ENCODE measurements at regions not wholly inside any gene's neighbourhood (a gene's known extent, or its start where the extent isn't known, plus 50 kb on each side); places are given as distances from the start of the nearest gene placed in this dataset.

DNA sequence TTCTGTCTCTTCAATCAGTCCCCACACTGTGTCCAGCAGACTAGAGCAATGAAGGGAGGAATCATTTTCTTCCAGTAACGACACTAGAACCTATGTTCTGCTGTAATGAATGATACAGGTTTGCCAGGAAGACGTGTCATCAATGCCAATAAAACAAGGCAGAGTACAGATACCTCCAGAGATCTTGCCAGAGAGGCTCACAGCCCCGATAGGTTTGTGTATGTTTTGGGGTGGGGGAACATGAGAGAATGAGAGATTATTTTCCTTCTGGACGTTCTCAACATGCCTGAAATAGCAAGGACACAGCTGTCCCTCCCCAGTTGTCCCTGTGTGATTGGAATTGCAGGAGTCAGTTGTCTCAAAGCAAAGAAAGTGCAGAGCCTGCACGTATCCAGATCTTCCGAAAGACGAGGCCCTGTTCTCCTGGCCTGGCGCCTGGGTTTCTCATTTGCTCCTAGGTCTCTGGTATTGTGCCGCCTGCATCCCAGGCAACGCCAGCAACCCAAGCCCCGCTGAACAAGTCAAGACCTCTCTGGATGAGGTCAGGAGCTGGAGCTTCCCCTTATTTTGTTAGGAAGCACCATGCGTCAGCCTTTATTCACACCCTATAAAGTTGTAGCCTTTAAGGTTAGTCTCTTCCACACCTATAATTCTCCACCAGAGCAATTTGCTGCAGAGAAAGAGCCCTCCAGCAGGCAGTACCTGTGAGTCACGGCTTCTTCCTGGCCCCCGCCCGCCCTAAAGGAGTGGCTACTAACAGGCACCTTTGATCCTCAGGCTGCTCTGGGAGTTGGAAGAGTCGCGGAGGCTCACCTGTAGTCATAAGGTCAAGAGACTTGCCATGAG, 130.5 kb downstream of the TOMM20 start:
- DNase-seq (ENCODE audit: low read depth, low spot score) = no peak
- in situ Hi-C loops (cut with HindIII; ENCODE audit: low pct_unique_long_range_greater_than_20kb, low sequenced_read_pairs) = no loop called here

GRCh38 chr1:234997201-234997895, 131.3 kb downstream of the TOMM20 start:
- peak; percentile 94 for DNase-seq (ENCODE audit: low read depth, low spot score)
- in situ Hi-C loops (cut with HindIII; ENCODE audit: low pct_unique_long_range_greater_than_20kb, low sequenced_read_pairs) = no loop called here

- in situ Hi-C loops (cut with HindIII; ENCODE audit: low pct_unique_long_range_greater_than_20kb, low sequenced_read_pairs) = no loop called here
- DNase-seq (ENCODE audit: low read depth, low spot score) = no peak
Observed at GRCh38 chr1:234996245-234996757, 132.3 kb downstream of the TOMM20 start.

GRCh38 chr1:234994436-234995295, 134.0 kb downstream of the TOMM20 start:
- in situ Hi-C loops (cut with HindIII; ENCODE audit: low pct_unique_long_range_greater_than_20kb, low sequenced_read_pairs) = no loop called here
- DNase-seq (ENCODE audit: low read depth, low spot score) = no peak

- DNase-seq (ENCODE audit: low read depth, low spot score) = no peak
- in situ Hi-C loops (cut with HindIII; ENCODE audit: low pct_unique_long_range_greater_than_20kb, low sequenced_read_pairs) = no loop called here
Observed at GRCh38 chr1:234992065-234992464, 136.6 kb downstream of the TOMM20 start.

GRCh38 chr1:234990874-234991801, 137.5 kb downstream of the TOMM20 start:
- in situ Hi-C loops (cut with HindIII; ENCODE audit: low pct_unique_long_range_greater_than_20kb, low sequenced_read_pairs) = no loop called here
- DNase-seq (ENCODE audit: low read depth, low spot score) = no peak

DNA sequence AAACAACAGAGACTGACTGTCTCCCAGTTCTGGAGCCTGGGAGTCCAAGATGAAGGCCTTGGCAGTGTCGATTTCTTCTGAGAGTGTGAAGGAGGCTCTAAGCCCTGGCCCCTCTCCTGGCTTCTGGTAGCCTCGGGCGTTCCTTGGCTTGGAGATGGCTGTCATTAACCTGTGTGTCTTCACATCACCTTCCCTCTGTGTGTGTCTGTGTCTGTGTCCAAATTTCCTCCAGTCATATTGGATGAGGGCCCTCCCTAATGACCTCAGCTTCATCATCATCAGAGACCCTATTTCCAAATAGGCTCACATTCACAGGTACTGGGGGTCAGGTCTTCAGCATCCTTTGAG, 138.3 kb downstream of the TOMM20 start:
- no peak for DNase-seq (ENCODE audit: low read depth, low spot score)
- in situ Hi-C loops (cut with HindIII; ENCODE audit: low pct_unique_long_range_greater_than_20kb, low sequenced_read_pairs) = no loop called here

- in situ Hi-C loops (cut with HindIII; ENCODE audit: low pct_unique_long_range_greater_than_20kb, low sequenced_read_pairs) = no loop called here
- no peak for DNase-seq (ENCODE audit: low read depth, low spot score)
Observed at GRCh38 chr1:234989479-234990327, 138.9 kb downstream of the TOMM20 start.

- in situ Hi-C loops (cut with HindIII; ENCODE audit: low pct_unique_long_range_greater_than_20kb, low sequenced_read_pairs) = no loop called here
- DNase-seq (ENCODE audit: low read depth, low spot score) = no peak
Observed at GRCh38 chr1:234989019-234989418, 139.6 kb downstream of the TOMM20 start.

- in situ Hi-C loops (cut with HindIII; ENCODE audit: low pct_unique_long_range_greater_than_20kb, low sequenced_read_pairs) = no loop called here
- DNase-seq (ENCODE audit: low read depth, low spot score) = no peak
Observed at GRCh38 chr1:234988536-234988935, 140.1 kb downstream of the TOMM20 start.

DNA sequence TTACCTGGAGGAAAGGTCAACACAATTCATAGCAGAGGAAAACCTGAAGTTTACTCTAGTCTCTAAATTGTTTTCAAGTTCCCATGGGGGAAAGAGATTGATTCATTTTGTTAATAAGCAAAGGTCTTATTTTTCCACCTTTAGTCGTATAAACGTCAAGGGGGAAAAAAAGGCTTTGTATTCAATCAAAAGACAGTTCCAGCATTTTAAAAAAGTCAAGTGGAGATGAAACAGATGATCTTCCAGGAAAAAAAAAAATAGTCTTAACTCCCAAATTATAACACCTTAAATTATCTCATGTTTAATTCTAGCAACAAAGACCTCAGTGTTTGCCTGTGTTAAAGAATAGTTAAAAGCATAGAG, 140.5 kb downstream of the TOMM20 start:
- no peak for DNase-seq (ENCODE audit: low read depth, low spot score)
- in situ Hi-C loops (cut with HindIII; ENCODE audit: low pct_unique_long_range_greater_than_20kb, low sequenced_read_pairs) = no loop called here

DNA sequence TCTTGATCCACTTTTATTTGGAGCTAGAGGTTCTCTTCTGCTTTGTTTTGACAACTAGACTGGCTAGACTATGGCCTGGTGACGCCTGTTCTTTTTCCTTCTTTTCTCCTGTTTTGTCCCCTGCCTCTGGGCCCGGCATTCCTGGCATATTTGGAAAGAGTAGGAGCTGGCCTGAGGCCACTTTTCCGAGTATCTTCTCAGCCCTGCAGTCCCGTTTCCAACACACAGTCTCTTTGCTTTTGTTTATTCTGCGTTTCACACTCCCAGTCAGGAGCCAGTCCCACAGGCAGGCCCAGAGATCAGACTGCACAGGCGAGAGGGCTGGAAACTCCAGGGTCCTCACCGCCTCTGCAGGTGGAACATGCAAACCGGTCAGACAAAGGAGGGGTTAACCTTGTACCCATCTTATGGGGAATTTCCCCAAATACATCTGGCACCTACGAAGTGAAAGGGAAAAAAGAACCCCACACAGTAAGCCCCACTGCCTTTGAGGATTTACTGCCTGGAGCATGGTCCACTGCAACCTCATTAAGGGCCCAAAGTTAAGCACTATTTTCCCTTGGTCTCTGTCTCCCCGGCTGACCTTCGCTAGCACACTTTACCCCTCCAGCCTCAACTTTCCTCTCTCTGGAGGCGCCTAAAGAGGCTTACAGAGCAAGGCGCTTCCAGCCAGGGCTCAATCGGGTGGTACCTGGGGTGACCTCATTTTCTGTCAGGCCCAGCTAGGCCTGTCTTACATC, 141.1 kb downstream of the TOMM20 start:
- in situ Hi-C loops (cut with HindIII; ENCODE audit: low pct_unique_long_range_greater_than_20kb, low sequenced_read_pairs) = no loop called here
- peak; percentile 46 for DNase-seq (ENCODE audit: low read depth, low spot score)

DNA sequence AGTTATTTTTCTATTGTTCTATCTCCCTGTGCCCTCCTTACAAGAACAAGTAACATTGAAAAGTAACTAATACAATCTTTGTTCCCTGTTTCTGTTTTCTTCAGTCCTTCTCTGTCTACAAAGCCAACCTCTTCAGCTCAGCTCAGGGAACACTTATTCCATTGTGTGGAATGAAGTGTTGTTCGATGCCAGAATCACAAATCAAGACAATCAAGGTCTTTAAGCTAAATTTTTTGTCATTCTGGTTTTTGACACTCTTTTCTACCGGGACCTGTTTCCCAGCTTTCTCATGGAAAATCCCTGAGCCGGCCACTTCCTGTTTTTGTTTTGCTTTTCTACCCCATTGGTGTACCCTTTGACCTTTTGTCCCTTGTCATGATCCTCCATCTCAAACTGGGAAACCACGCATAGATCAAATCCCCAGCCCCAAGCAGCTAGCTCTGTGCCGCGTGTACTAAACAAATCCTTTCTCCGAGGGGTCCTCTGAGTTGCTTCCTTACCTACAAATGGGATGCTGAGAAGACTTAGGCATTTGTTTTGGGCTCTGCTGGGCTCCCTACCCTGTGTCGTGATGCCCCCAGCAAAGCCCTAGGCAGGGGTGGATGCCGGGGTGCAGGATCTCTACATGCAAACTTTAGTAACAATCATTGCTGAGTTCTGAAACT, 141.8 kb downstream of the TOMM20 start:
- in situ Hi-C loops (cut with HindIII; ENCODE audit: low pct_unique_long_range_greater_than_20kb, low sequenced_read_pairs) = no loop called here

GRCh38 chr1:234985516-234986294, 142.9 kb downstream of the TOMM20 start:
- in situ Hi-C loops (cut with HindIII; ENCODE audit: low pct_unique_long_range_greater_than_20kb, low sequenced_read_pairs) = no loop called here
- no peak for DNase-seq (ENCODE audit: low read depth, low spot score)

More for the DNA sequence above, 141.8 kb downstream of the TOMM20 start:
- DNase-seq (ENCODE audit: low read depth, low spot score) = peak; percentile 68

DNA sequence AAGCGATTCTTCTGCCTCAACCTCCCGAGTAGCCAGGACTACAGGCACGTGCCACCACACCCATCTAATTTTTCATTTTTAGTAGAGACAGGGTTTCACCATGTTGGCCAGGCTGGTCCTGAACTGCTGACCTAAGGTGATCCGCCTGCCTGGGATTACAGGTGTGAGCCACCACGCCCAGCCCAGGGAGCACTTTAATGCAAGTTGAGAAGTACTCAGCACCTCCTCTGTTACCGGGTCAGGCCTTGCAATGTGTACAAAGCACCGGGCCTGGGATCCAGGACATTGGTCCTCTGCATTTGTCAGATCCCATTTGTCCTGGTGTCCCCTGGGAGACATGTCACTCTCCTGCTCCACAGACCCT, 143.6 kb downstream of the TOMM20 start:
- DNase-seq (ENCODE audit: low read depth, low spot score) = no peak
- in situ Hi-C loops (cut with HindIII; ENCODE audit: low pct_unique_long_range_greater_than_20kb, low sequenced_read_pairs) = no loop called here
